IPS-15b (cell line): ENCODE measurements at regions not wholly inside any gene's neighbourhood (a gene's known extent, or its start where the extent isn't known, plus 50 kb on each side); places are given as distances from the start of the nearest gene placed in this dataset.
"Not testable (repeated sequence)": the region's sequence is repeated elsewhere in the genome, so short reads cannot be mapped to it uniquely, and the experiment has no call there.

Experiments used
- H3K27me3 ChIP-seq: one replicate; pipeline ENCODE4 v1.6.1; 2013; ENCODE audit warnings: low read length; ENCODE audit not compliant: control insufficient read depth, insufficient read depth
- H3K36me3 ChIP-seq: one replicate; pipeline ENCODE4 v1.6.1; 2013; ENCODE audit warnings: low read length; ENCODE audit not compliant: control insufficient read depth, insufficient read depth
- H3K4me1 ChIP-seq: one replicate; pipeline ENCODE4 v1.6.1; 2013; ENCODE audit warnings: mild to moderate bottlenecking, low read length; ENCODE audit not compliant: control insufficient read depth, insufficient read depth
- H3K4me3 ChIP-seq: one replicate; pipeline ENCODE4 v1.5.1; 2013; ENCODE audit warnings: low read depth, low read length
- H3K9ac ChIP-seq: one replicate; pipeline ENCODE4 v1.6.1; 2013; ENCODE audit warnings: low read depth, mild to moderate bottlenecking, low read length
- H3K9me3 ChIP-seq: one replicate; pipeline ENCODE4 v1.6.1; 2013; ENCODE audit warnings: mild to moderate bottlenecking, low read length; ENCODE audit not compliant: control insufficient read depth, insufficient read depth

- H3K9me3 ChIP-seq: no peaks in the 10 kb centered on the region
- H3K27me3 ChIP-seq: no peaks in the 10 kb centered on the region
- H3K4me3 ChIP-seq: no peak overlapping the region
- H3K9ac ChIP-seq: no peak overlapping the region
- H3K4me1 ChIP-seq: peaks cover 2% of the 10 kb centered on the region
- no peaks in the 10 kb centered on the region for H3K36me3 ChIP-seq
These were observed 290.6 kb downstream of the OSTF1 start for GRCh38 chr9:75378926-75379325.

- H3K27me3 ChIP-seq: no peaks in the 10 kb centered on the region
- H3K36me3 ChIP-seq: no peaks in the 10 kb centered on the region
- H3K4me3 ChIP-seq: no peak overlapping the region
- peaks cover 4% of the 10 kb centered on the region for H3K9me3 ChIP-seq
- no peak overlapping the region for H3K9ac ChIP-seq
- H3K4me1 ChIP-seq: peaks cover 3% of the 10 kb centered on the region
These were observed 293.8 kb downstream of the OSTF1 start for GRCh38 chr9:75382126-75382525.

- not testable (repeated sequence) for H3K9me3 ChIP-seq, H3K4me3 ChIP-seq, H3K27me3 ChIP-seq, H3K36me3 ChIP-seq, H3K9ac ChIP-seq, H3K4me1 ChIP-seq
These were observed 295.2 kb downstream of the OSTF1 start for GRCh38 chr9:75383420-75384034.

DNA sequence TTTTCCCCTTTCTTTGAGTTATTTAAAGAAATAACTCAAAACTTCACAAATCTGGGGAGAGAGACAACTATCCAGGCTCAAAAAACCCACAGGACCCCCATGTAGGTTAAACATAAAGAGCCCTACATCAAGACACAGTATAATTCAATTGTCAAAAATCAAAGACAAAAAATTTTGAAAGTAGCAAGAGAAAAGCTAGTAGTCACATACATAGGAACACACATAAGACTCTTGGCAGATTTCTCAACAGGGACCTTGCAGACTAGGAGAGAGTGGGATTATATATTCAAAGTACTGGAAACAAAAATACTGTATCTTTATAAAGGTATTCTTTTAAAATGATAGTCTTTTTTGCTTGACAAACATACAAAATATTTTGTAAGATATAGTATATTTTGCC lies 296.9 kb downstream of the OSTF1 start:
- H3K4me1 ChIP-seq: peaks cover 3% of the 10 kb centered on the region
- no peaks in the 10 kb centered on the region for H3K36me3 ChIP-seq

GRCh38 chr9:75389101-75389500 lies 300.8 kb downstream of the OSTF1 start:
- Histone ChIP-seq H3K36me3 (no peaks in the 10 kb centered on the region), H3K9ac (no peak overlapping the region), H3K27me3 (no peaks in the 10 kb centered on the region), H3K4me3 (no peak overlapping the region), H3K4me1 (no peaks in the 10 kb centered on the region), H3K9me3 (peaks cover 4% of the 10 kb centered on the region)

More for the DNA sequence above, 296.9 kb downstream of the OSTF1 start:
- Histone ChIP-seq H3K9ac (no peak overlapping the region), H3K27me3 (no peaks in the 10 kb centered on the region), H3K9me3 (peaks cover 4% of the 10 kb centered on the region), H3K4me3 (no peak overlapping the region)

DNA sequence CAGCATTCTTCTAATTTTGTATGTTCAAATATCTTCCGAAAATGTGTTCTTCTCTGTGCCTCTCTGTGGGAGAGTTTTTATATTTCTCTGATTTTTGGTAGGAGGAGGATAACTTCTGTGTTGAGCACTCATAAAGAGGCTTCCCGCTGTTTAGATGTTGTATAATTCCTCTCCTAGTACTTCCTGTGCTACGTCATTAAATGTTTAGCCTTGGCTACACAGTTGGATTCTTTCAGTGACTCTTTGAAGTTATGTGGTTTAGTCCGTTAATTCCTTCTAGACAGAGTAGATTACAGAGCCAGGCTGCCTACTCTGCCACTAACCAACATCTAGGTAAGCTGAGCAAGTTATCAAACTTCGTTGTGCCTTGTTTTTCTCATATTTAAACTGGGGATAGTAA lies 302.6 kb downstream of the OSTF1 start:
- no peaks in the 10 kb centered on the region for H3K36me3 ChIP-seq
- no peaks in the 10 kb centered on the region for H3K27me3 ChIP-seq
- H3K4me3 ChIP-seq: no peak overlapping the region
- H3K9ac ChIP-seq: no peak overlapping the region
- H3K4me1 ChIP-seq: no peaks in the 10 kb centered on the region
- H3K9me3 ChIP-seq: no peaks in the 10 kb centered on the region

DNA sequence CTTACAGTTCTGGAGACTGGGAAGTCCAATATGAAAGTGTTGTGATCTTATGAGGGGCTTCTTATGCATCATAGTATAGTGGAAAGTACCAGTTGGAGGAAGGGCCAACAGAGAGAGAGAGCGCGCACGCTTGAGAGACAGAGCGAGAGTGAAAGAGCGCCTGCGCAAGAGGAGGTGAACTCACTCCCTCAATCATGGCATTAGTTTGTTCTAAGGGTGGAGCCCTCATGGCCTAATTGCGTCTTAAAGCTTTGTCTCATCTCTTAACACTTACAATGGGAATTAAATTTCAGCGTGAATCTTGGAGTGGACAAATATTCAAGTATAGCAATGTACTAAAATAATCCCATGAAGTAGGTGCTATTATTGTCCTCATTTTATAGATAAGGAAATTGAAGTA lies 303.2 kb downstream of the OSTF1 start:
- no peaks in the 10 kb centered on the region for H3K4me1 ChIP-seq
- H3K9me3 ChIP-seq: no peaks in the 10 kb centered on the region
- H3K27me3 ChIP-seq: no peaks in the 10 kb centered on the region
- H3K4me3 ChIP-seq: no peak overlapping the region
- no peaks in the 10 kb centered on the region for H3K36me3 ChIP-seq
- no peak overlapping the region for H3K9ac ChIP-seq

GRCh38 chr9:75395336-75395735 lies 307.0 kb downstream of the OSTF1 start:
- Histone ChIP-seq H3K27me3 (no peaks in the 10 kb centered on the region), H3K9ac (no peak overlapping the region), H3K4me3 (no peak overlapping the region), H3K4me1 (no peaks in the 10 kb centered on the region), H3K9me3 (no peaks in the 10 kb centered on the region), H3K36me3 (no peaks in the 10 kb centered on the region)

GRCh38 chr9:75397836-75398235 lies 309.5 kb downstream of the OSTF1 start:
- Histone ChIP-seq H3K4me1 (no peaks in the 10 kb centered on the region), H3K4me3 (no peak overlapping the region), H3K36me3 (no peaks in the 10 kb centered on the region), H3K27me3 (no peaks in the 10 kb centered on the region), H3K9ac (no peak overlapping the region), H3K9me3 (no peaks in the 10 kb centered on the region)

GRCh38 chr9:75408391-75408790 lies 320.1 kb downstream of the OSTF1 start:
- Histone ChIP-seq H3K9me3 (no peaks in the 10 kb centered on the region), H3K36me3 (no peaks in the 10 kb centered on the region), H3K9ac (no peak overlapping the region), H3K4me3 (no peak overlapping the region), H3K27me3 (no peaks in the 10 kb centered on the region), H3K4me1 (no peaks in the 10 kb centered on the region)

DNA sequence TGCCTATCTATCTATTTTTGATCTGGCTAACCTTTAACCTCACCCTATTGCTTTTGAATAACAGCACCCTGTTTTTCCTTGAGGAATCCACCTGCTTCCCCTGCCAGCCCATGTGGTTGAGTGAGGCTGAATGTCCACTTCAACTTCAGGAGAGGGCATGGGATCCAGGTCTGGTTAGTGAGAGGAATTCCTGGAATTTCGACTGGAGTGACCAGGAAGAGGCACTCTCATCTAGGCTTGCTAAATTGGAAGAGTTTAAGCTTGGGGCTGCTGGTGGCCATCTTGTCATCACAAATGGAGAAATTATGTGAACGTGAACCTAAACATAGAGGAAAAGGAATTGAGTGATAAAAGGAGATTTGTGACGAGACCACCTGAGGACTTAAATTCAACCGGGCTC lies 322.1 kb downstream of the OSTF1 start:
- no peaks in the 10 kb centered on the region for H3K4me1 ChIP-seq
- no peaks in the 10 kb centered on the region for H3K9me3 ChIP-seq
- no peaks in the 10 kb centered on the region for H3K36me3 ChIP-seq
- H3K27me3 ChIP-seq: no peaks in the 10 kb centered on the region
- H3K4me3 ChIP-seq: no peak overlapping the region
- H3K9ac ChIP-seq: no peak overlapping the region

GRCh38 chr9:75414371-75415160 lies 326.3 kb downstream of the OSTF1 start:
- Histone ChIP-seq H3K27me3 (no peaks in the 10 kb centered on the region), H3K4me3 (no peak overlapping the region), H3K9me3 (no peaks in the 10 kb centered on the region), H3K9ac (no peak overlapping the region), H3K36me3 (no peaks in the 10 kb centered on the region), H3K4me1 (no peaks in the 10 kb centered on the region)
